HepG2 (cell line): ENCODE measurements at regions not wholly inside any gene's neighbourhood (a gene's known extent, or its start where the extent isn't known, plus 50 kb on each side); places are given as distances from the start of the nearest gene placed in this dataset.

Source experiments
- ATAC-seq: fragments of 200-7000 bp; cut with Tn5 transposase; 3 replicates; pipeline ENCODE4 v1.9.1; 2020; ENCODE audit warnings: mild to moderate bottlenecking, moderate library complexity
- BruUV-seq: library from RNA; stranded (reverse); fragments of 400-500 nt; replicated peaks from 2 replicates; lab custom pipeline; 2021; lab: Mats Ljungman, UMichigan
- CTCF ChIA-PET: fragments of 300-600 bp; formaldehyde crosslinking; extraction: SDS; loops from one replicate; lab custom pipeline; 2021; ENCODE audit warnings: low total read pairs, inconsistent platforms, low intra/inter-chr PET ratio; lab: Yijun Ruan, JAX
- POLR2A ChIA-PET: fragments of 350-600 bp; sonication (Branson Sonifier 250); formaldehyde crosslinking; loops from one replicate; lab custom pipeline; 2020; ENCODE audit warnings: antibody characterized with exemption, inconsistent platforms; lab: Yijun Ruan, JAX
- DNase-seq: peaks from one replicate; pipeline ENCODE4 v3.0.0-alpha.2; 2015; ENCODE audit warnings: low spot score
- FAIRE-seq: peaks from 3 replicates; lab custom pipeline; 2011; peaks lifted over from hg19 to GRCh38; lab: Jason Lieb, UNC
- H2AFZ ChIP-seq: one replicate; pipeline ENCODE4 v1.6.1; 2011; ENCODE audit warnings: low read length, inconsistent platforms
- H3K27ac ChIP-seq: fragments of 300-600 bp; 3 replicates; pipeline ENCODE4 v1.8.0; 2011; ENCODE audit warnings: mixed run types, mild to moderate bottlenecking, mixed read lengths, low read length, inconsistent platforms; ENCODE audit not compliant: insufficient read depth; ENCODE audit errors: extremely low read length
- H3K27me3 ChIP-seq, 2 experiments: fragments of 200-600 bp in 1 of 2; 2 replicates in 1 of 2; 3 replicates in 1 of 2; pipeline versions ENCODE4 v1.6.0 to v1.8.0; 2011; ENCODE audit warnings: low read length in 2 of 2, mild to moderate bottlenecking in 2 of 2, moderate library complexity in 2 of 2, inconsistent platforms in 1 of 2; ENCODE audit not compliant: insufficient read depth in 2 of 2, control insufficient read depth in 1 of 2
- H3K36me3 ChIP-seq, 2 experiments: fragments of 200-600 bp in 1 of 2; replicated peaks in 1 of 2; 2 replicates in 1 of 2; 3 replicates in 1 of 2; pipeline versions ENCODE4 v1.5.1 to v1.8.0; 2011; ENCODE audit warnings: low read length in 2 of 2, inconsistent platforms in 1 of 2; ENCODE audit not compliant: insufficient read depth in 2 of 2, control insufficient read depth in 1 of 2
- H3K4me1 ChIP-seq: 2 replicates; pipeline ENCODE4 v1.5.1; 2012; ENCODE audit warnings: low read length, inconsistent platforms; ENCODE audit not compliant: insufficient read depth
- H3K4me2 ChIP-seq: 2 replicates; pipeline ENCODE4 v1.6.0; 2011; ENCODE audit warnings: low read depth, low read length, inconsistent platforms
- H3K4me3 ChIP-seq, 3 experiments: fragments of 200-600 bp in 1 of 3; sonication (generic), shearing (Covaris generic) in 1 of 3; replicated peaks in 1 of 3; 2 replicates each; pipeline ENCODE4 v1.5.1; 2011 to 2016; ENCODE audit warnings: low read length in 3 of 3, inconsistent platforms in 2 of 3, low read depth in 2 of 3, mild to moderate bottlenecking in 2 of 3, control low read depth in 1 of 3, mixed read lengths in 1 of 3; ENCODE audit not compliant: insufficient read depth in 1 of 3
- H3K79me2 ChIP-seq: one replicate; pipeline ENCODE4 v1.6.1; 2011; ENCODE audit warnings: low read length, inconsistent platforms; ENCODE audit not compliant: insufficient read depth
- H3K9ac ChIP-seq: 2 replicates; pipeline ENCODE4 v1.6.0; 2011; ENCODE audit warnings: mild to moderate bottlenecking, low read depth, low read length, inconsistent platforms; ENCODE audit not compliant: insufficient read depth
- H3K9me3 ChIP-seq: 2 replicates; pipeline ENCODE4 v1.5.1; 2012; ENCODE audit warnings: mild to moderate bottlenecking, low read length
- H4K20me1 ChIP-seq: 2 replicates; pipeline ENCODE4 v1.6.0; 2011; ENCODE audit warnings: inconsistent platforms, mild to moderate bottlenecking, low read length, moderate library complexity; ENCODE audit not compliant: insufficient read depth
- CENPX ChIP-seq: sonication (generic); formaldehyde crosslinking; IDR thresholded peaks from 2 replicates; pipeline ENCODE4 v1.9.0; 2021; ENCODE audit warnings: mild to moderate bottlenecking, missing genetic modification reagents, moderate library complexity
- JUNB ChIP-seq: sonication (generic); formaldehyde crosslinking; IDR thresholded peaks from 2 replicates; pipeline ENCODE4 v1.8.0; 2022; ENCODE audit warnings: missing genetic modification reagents, mild to moderate bottlenecking, borderline replicate concordance
- MXI1 ChIP-seq: IDR thresholded peaks from 3 replicates; pipeline ENCODE4 v1.6.1; 2012; ENCODE audit warnings: low read depth, low read length, inconsistent platforms, borderline replicate concordance
- PRMT3 ChIP-seq: sonication (generic); formaldehyde crosslinking; IDR thresholded peaks from 2 replicates; pipeline ENCODE4 v1.8.1; 2022; ENCODE audit warnings: low read depth, mild to moderate bottlenecking, moderate library complexity, missing genetic modification reagents, borderline replicate concordance
- RCOR2 ChIP-seq: IDR thresholded peaks from 2 replicates; pipeline ENCODE4 v1.6.1; 2016; ENCODE audit warnings: missing biosample characterization, missing genetic modification reagents
- ZNF780A ChIP-seq: sonication (generic); formaldehyde crosslinking; IDR thresholded peaks from 2 replicates; pipeline ENCODE4 v1.8.0; 2022; ENCODE audit warnings: mild to moderate bottlenecking, missing genetic modification reagents, moderate library complexity
- ZNF816 ChIP-seq: sonication (generic); formaldehyde crosslinking; IDR thresholded peaks from 2 replicates; pipeline ENCODE4 v1.8.0; 2022; ENCODE audit warnings: missing genetic modification reagents, mild to moderate bottlenecking, borderline replicate concordance
- WGBS: methylation state at CpG from one replicate; pipeline ENCODE4 v1.1.6; 2017; ENCODE audit warnings: low lambda C conversion rate; 5-methylcytosine and 5-hydroxymethylcytosine counted together
- in situ Hi-C: cut with HindIII; loops from 2 replicates; pipeline ENCODE4 v1.10.0; 2017; ENCODE audit warnings: low pct_unique_long_range_greater_than_20kb; ENCODE audit not compliant: extremely low pct_ligation_motif_present
- intact Hi-C: fragments of 100-400 bp; cut with micrococcal nuclease; formaldehyde crosslinking; loops from one replicate; pipeline ENCODE4 v1.10.0; 2022; ENCODE audit not compliant: unreplicated experiment
- TF ChIP-seq, protein P1 (sequence below): sonication (generic); formaldehyde crosslinking; IDR thresholded peaks from 2 replicates; pipeline ENCODE4 v1.5.1; 2020; ENCODE audit warnings: mild to moderate bottlenecking, moderate library complexity, missing genetic modification reagents

DNA sequence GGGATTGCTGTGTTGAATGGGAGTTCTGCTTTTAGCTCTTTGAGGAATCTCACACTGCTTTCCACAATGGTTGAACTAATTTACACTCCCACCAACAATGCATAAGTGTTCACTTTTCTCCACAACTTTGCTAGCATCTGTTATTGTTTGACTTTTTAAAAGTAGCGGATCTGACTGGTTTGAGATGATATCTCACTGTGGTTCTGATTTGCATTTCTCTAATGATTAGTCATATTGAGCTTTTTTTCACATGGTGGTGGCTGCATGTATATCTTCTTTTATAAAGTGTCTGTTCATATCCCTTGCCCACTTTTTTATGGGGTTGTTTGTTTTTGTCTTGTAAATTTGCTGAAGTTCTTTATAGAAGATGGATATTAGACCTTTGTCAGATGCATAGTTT lies 588.3 kb upstream of the ADGRB3 start (continued):
- no peak for TF ChIP-seq PRMT3 (CRISPR knock-in tag)
- TF ChIP-seq MXI1: no peak
- no peak for TF ChIP-seq ZNF816 (CRISPR knock-in tag)
- TF ChIP-seq JUNB (CRISPR knock-in tag): no peak
- no peak for TF ChIP-seq CENPX

DNA sequence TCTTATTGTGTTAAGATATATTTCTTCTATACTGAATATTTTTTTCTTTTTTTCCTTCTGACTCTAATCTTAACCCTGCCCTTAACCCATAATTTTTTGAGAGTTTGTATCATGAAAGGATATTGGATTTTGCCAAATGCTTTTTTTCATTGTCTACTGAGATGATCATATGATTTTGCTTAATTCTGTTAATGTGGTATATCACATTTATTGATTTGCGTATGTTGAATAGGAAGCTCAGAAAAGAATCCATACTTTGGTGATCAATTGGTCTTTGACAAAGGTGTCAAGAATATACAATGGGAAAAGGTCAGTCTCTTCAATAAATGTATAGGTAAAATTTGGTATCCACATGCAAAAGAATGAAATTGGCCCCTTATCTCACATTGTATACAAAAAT lies 588.8 kb upstream of the ADGRB3 start:
- Histone ChIP-seq H3K4me3 (no peak overlapping the region), H3K9me3 (no peaks in the 10 kb centered on the region), H4K20me1 (no peaks in the 10 kb centered on the region), H3K4me2 (no peak overlapping the region), H2AFZ (no peak overlapping the region), H3K36me3 (no peaks in the 10 kb centered on the region)
- CTCF ChIA-PET: no interaction called here
- WGBS: 11% methylated on average over 1 of the region's 1 CpG
- FAIRE-seq (no peak), ATAC-seq (no peak)
- no TSS peak for BruUV-seq
- POLR2A ChIA-PET: no interaction called here
- in situ Hi-C loops: no loop called here
- intact Hi-C loops: no loop called here
- TF ChIP-seq RCOR2 (no peak), ZNF780A (CRISPR knock-in tag) (no peak)
- TF ChIP-seq, protein P1, sequence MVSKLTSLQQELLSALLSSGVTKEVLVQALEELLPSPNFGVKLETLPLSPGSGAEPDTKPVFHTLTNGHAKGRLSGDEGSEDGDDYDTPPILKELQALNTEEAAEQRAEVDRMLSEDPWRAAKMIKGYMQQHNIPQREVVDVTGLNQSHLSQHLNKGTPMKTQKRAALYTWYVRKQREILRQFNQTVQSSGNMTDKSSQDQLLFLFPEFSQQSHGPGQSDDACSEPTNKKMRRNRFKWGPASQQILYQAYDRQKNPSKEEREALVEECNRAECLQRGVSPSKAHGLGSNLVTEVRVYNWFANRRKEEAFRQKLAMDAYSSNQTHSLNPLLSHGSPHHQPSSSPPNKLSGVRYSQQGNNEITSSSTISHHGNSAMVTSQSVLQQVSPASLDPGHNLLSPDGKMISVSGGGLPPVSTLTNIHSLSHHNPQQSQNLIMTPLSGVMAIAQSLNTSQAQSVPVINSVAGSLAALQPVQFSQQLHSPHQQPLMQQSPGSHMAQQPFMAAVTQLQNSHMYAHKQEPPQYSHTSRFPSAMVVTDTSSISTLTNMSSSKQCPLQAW (CRISPR knock-in tag): no peak
- TF ChIP-seq, all 625 proteins: peak for 0
- H3K4me1 ChIP-seq: no peaks in the 10 kb centered on the region
- no peak overlapping the region for H3K27ac ChIP-seq
- no peak overlapping the region for H3K9ac ChIP-seq
- DNase-seq: no peak
- H3K79me2 ChIP-seq: no peaks in the 10 kb centered on the region
- H3K27me3 ChIP-seq: no peaks in the 10 kb centered on the region
